Tibial nerve (tissue), 3 donors: ENCODE measurements at regions not wholly inside any gene's neighbourhood (a gene's known extent, or its start where the extent isn't known, plus 50 kb on each side); places are given as distances from the start of the nearest gene placed in this dataset.

Experiments
- POLR2A ChIP-seq, 2 donors: fragments of 450-650 bp; IDR thresholded peaks; one replicate each; pipeline ENCODE4 v1.6.1; 2017; ENCODE audit warnings: antibody characterized with exemption in 2 of 2, mild to moderate bottlenecking in 2 of 2, moderate library complexity in 2 of 2
- TF ChIP-seq, protein P1 (sequence below), 5 experiments: fragments of 200-600 bp in 3 of 5; fragments of 450-650 bp in 2 of 5; sonication (generic) in 3 of 5; IDR thresholded peaks; one replicate each; pipeline ENCODE4 v1.5.1; 2016 to 2019; ENCODE audit warnings: antibody characterized with exemption in 5 of 5, mild to moderate bottlenecking in 3 of 5, moderate library complexity in 2 of 5

DNA sequence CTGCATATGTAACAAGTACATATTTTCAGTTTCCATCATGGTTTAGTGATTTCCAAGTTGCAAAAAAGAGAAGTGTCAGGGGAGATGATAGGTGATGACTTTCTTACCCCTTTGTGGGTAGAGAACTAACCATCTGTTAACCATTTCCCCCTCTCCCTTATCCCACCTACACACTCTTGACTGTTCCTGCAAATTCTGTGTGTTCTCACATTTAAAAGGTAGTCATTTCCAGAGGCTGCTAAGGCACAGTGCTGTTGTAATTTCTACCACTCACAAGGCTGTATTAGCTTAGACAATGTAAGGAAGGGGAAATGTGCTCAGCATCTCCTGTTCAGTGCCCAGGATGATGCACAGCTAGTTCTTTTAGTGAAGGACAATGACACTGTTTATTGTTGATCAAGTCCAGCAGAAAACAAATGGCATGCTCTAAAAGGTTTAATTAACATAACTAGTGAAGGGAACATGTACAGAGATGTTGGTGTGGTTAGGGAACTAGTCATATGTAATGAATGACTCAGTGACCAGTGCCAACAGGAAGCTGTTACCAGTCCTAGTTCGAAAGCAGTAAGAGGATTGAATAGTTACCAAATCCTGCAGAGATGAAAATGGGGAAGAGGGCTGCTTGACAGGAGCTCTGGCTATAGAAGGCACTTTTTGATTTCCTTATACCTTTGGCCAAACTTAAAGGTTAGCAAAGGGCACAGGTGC is 165.1 kb downstream of the PLK2 start:
- TF ChIP-seq POLR2A (IDR thresholded peaks at IDR 0.05): no peak
- TF ChIP-seq, protein P1, sequence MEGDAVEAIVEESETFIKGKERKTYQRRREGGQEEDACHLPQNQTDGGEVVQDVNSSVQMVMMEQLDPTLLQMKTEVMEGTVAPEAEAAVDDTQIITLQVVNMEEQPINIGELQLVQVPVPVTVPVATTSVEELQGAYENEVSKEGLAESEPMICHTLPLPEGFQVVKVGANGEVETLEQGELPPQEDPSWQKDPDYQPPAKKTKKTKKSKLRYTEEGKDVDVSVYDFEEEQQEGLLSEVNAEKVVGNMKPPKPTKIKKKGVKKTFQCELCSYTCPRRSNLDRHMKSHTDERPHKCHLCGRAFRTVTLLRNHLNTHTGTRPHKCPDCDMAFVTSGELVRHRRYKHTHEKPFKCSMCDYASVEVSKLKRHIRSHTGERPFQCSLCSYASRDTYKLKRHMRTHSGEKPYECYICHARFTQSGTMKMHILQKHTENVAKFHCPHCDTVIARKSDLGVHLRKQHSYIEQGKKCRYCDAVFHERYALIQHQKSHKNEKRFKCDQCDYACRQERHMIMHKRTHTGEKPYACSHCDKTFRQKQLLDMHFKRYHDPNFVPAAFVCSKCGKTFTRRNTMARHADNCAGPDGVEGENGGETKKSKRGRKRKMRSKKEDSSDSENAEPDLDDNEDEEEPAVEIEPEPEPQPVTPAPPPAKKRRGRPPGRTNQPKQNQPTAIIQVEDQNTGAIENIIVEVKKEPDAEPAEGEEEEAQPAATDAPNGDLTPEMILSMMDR (IDR thresholded peaks at IDR 0.05): no peak
